MM.1S (cell line): ENCODE measurements at regions not wholly inside any gene's neighbourhood (a gene's known extent, or its start where the extent isn't known, plus 50 kb on each side); places are given as distances from the start of the nearest gene placed in this dataset.
"Not testable (repeated sequence)": the region's sequence is repeated elsewhere in the genome, so short reads cannot be mapped to it uniquely, and the experiment has no call there.

ENCODE experiments used
- DNase-seq: peaks from one replicate; pipeline ENCODE4 v3.0.0-alpha.2; 2015
- H2AFZ ChIP-seq: fragments of 300-600 bp; sonication (generic); 2 replicates; pipeline ENCODE4 v1.6.0; 2016; ENCODE audit warnings: antibody characterized with exemption, low read length
- H3F3A ChIP-seq: fragments of 300-600 bp; sonication (generic); 2 replicates; pipeline ENCODE4 v1.6.1; 2016; ENCODE audit warnings: mild to moderate bottlenecking, antibody characterized with exemption, low read length, moderate library complexity, mixed read lengths; ENCODE audit not compliant: insufficient read depth
- H3K27ac ChIP-seq: fragments of 300-600 bp; sonication (generic); 2 replicates; pipeline ENCODE4 v1.5.1; 2016; ENCODE audit warnings: mild to moderate bottlenecking, low read length
- H3K27me3 ChIP-seq: fragments of 300-600 bp; sonication (generic); replicated peaks from 2 replicates; pipeline ENCODE4 v1.6.0; 2016; ENCODE audit warnings: low read length; ENCODE audit not compliant: insufficient read depth
- H3K36me3 ChIP-seq: fragments of 300-600 bp; sonication (generic); replicated peaks from 2 replicates; pipeline ENCODE4 v1.6.1; 2016; ENCODE audit warnings: mild to moderate bottlenecking, low read length, mixed read lengths; ENCODE audit not compliant: insufficient read depth
- H3K4me1 ChIP-seq: fragments of 300-600 bp; sonication (generic); 2 replicates; pipeline ENCODE4 v1.6.1; 2016; ENCODE audit warnings: low read length, mixed read lengths
- H3K4me2 ChIP-seq: fragments of 300-600 bp; sonication (generic); 2 replicates; pipeline ENCODE4 v1.6.0; 2016; ENCODE audit warnings: low read depth, low read length
- H3K4me3 ChIP-seq: fragments of 300-600 bp; sonication (generic); 2 replicates; pipeline ENCODE4 v1.5.1; 2016; ENCODE audit warnings: low read length, mixed read lengths
- H3K79me2 ChIP-seq: fragments of 300-600 bp; sonication (generic); 2 replicates; pipeline ENCODE4 v1.6.1; 2016; ENCODE audit warnings: mixed run types, low read length, mixed read lengths
- H3K9ac ChIP-seq: fragments of 300-600 bp; sonication (generic); 2 replicates; pipeline ENCODE4 v1.6.1; 2016; ENCODE audit warnings: low read length, mixed read lengths
- H3K9me2 ChIP-seq: fragments of 300-600 bp; sonication (generic); replicated peaks from 2 replicates; pipeline ENCODE4 v1.6.1; 2016; ENCODE audit warnings: mild to moderate bottlenecking, low read length, mixed read lengths; ENCODE audit not compliant: insufficient read depth
- H3K9me3 ChIP-seq: fragments of 300-600 bp; sonication (generic); replicated peaks from 2 replicates; pipeline ENCODE4 v1.6.1; 2016; ENCODE audit warnings: mild to moderate bottlenecking, low read length, mixed read lengths; ENCODE audit not compliant: insufficient read depth
- H4K20me1 ChIP-seq: fragments of 300-600 bp; sonication (generic); 2 replicates; pipeline ENCODE4 v1.6.1; 2016; ENCODE audit warnings: mild to moderate bottlenecking, low read length, moderate library complexity, mixed read lengths; ENCODE audit not compliant: insufficient read depth
- TF ChIP-seq, protein P1 (sequence below): fragments of 300-600 bp; sonication (generic); IDR thresholded peaks from 2 replicates; pipeline ENCODE4 v1.5.1; 2016; ENCODE audit warnings: antibody characterized with exemption, low read length, mixed read lengths

DNA sequence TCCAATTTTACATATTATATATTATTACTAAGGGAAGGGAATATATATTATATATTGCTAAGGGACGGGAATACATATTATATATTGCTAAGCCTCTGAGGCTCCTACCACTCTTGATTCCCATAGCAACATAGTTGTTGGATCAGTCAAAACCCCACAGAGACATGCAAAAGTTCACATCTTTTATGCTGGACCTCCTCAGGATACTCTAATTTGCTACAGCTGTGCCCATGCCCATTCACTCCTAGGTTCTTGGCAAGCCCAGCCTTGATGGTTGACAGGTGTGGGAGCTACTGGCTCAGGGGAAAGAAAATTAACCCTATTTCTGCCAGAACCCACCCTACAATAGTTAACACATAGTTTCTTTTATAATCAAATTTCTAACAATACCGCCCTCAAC is 84.6 kb upstream of the POMZP3 start:
- H4K20me1 ChIP-seq, H3K9me3 ChIP-seq, H3K4me3 ChIP-seq, H3F3A ChIP-seq, H3K4me1 ChIP-seq, H3K79me2 ChIP-seq, H3K9me2 ChIP-seq, H3K4me2 ChIP-seq, H3K36me3 ChIP-seq, DNase-seq, H3K9ac ChIP-seq, H3K27ac ChIP-seq, H2AFZ ChIP-seq, H3K27me3 ChIP-seq: not testable (repeated sequence)

DNA sequence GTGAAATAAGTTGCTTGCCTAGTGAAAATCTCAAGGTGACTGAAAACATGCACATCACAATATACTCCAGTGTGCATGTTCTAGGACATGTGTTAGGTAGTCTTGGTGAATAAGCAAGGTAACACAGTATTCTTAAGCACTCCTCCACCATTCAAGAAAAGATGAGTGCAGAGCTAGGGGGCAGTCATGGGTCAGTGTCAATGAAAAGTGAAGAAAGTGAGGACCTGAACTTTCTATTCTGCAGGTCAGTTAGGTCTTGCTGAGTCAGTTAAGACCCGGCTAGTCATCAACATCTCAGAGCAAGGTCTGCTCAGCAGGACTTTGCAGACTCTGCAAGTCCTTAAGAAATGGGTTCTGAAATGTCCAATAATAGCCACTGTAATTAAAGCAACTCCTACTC is 82.6 kb upstream of the POMZP3 start:
- peak; percentile 37 for DNase-seq
- not testable (repeated sequence) for H3K4me2 ChIP-seq, H3K27me3 ChIP-seq, H3K4me1 ChIP-seq, H3K27ac ChIP-seq, H2AFZ ChIP-seq, H4K20me1 ChIP-seq, H3K36me3 ChIP-seq, H3F3A ChIP-seq, H3K9me3 ChIP-seq, H3K9me2 ChIP-seq, H3K79me2 ChIP-seq, H3K9ac ChIP-seq, H3K4me3 ChIP-seq
- TF ChIP-seq, protein P1, sequence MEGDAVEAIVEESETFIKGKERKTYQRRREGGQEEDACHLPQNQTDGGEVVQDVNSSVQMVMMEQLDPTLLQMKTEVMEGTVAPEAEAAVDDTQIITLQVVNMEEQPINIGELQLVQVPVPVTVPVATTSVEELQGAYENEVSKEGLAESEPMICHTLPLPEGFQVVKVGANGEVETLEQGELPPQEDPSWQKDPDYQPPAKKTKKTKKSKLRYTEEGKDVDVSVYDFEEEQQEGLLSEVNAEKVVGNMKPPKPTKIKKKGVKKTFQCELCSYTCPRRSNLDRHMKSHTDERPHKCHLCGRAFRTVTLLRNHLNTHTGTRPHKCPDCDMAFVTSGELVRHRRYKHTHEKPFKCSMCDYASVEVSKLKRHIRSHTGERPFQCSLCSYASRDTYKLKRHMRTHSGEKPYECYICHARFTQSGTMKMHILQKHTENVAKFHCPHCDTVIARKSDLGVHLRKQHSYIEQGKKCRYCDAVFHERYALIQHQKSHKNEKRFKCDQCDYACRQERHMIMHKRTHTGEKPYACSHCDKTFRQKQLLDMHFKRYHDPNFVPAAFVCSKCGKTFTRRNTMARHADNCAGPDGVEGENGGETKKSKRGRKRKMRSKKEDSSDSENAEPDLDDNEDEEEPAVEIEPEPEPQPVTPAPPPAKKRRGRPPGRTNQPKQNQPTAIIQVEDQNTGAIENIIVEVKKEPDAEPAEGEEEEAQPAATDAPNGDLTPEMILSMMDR: 0 out of 2 replicates have a peak, but pooled peaks have one; percentile 8

DNA sequence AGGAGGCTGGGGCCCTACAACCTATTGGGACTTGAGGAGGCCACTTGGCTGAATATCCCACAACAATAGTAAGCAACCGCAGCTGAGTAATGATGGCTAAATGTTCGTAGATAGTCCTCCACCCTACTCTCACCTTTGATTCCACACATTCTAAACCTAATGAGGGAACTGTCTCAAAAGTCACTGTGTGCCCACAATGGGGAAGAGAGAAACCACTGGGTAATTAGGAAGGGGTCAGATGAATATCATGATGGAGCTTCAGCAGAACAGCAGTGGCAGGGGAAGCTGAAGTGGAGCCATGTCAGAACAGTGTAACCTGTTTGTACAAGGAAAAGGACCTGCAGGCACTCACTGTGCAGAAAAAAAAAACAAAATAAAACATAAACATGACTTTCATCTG is 81.4 kb upstream of the POMZP3 start:
- not testable (repeated sequence) for H3K36me3 ChIP-seq, H3K79me2 ChIP-seq, H3F3A ChIP-seq, H3K4me3 ChIP-seq, H3K4me2 ChIP-seq, H3K27ac ChIP-seq, H4K20me1 ChIP-seq, H2AFZ ChIP-seq, H3K9me3 ChIP-seq, DNase-seq, H3K4me1 ChIP-seq, H3K9me2 ChIP-seq, H3K27me3 ChIP-seq, H3K9ac ChIP-seq

DNA sequence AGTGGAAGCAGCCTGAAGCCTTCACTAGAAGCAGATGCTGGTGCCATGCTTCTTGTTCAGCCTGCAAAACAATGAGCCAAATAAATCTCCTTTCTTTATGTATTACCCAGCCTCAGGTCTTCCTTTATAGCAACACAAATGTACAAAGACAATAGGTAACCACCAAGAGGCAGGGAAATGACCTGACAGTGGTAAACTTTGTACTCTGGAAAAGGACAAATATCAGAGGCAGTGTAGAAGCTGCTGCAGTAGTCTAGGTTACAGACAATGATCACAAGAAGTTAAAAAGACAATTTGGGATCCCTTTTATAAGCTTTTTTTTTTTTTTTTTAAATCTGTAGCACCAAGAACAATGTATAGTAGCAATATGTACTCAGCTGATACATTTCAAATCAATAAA is 76.7 kb upstream of the POMZP3 start:
- not testable (repeated sequence) for H3K9me2 ChIP-seq, H3K27ac ChIP-seq, H3F3A ChIP-seq, H3K9ac ChIP-seq, H3K9me3 ChIP-seq, H2AFZ ChIP-seq, H4K20me1 ChIP-seq, H3K4me2 ChIP-seq, DNase-seq, H3K36me3 ChIP-seq, H3K27me3 ChIP-seq, H3K4me3 ChIP-seq, H3K4me1 ChIP-seq, H3K79me2 ChIP-seq

DNA sequence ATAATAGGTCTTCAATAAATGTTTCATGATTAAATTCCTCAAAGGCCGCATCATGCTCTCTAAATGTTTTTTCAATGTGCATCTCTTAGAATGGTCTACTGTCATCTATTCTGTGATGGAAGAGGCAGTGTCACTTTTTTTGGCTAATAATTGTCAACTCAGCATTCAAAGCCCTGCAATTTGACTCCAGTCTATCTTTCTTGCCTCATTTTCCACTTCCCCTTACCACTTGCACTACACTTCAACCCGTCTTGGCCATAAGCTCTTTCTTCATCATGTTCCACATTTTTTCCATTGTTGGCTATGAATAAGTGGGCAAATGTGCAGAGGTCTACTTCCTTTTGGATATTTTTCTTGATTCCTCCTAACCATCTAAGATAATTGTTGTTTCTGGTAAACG is 59.2 kb upstream of the POMZP3 start:
- H3K9me2 ChIP-seq, DNase-seq, H2AFZ ChIP-seq, H3K9ac ChIP-seq, H3K36me3 ChIP-seq, H3K9me3 ChIP-seq, H3F3A ChIP-seq, H3K4me3 ChIP-seq, H3K27ac ChIP-seq, H4K20me1 ChIP-seq, H3K27me3 ChIP-seq, H3K79me2 ChIP-seq, H3K4me2 ChIP-seq: not testable (repeated sequence)
- H3K4me1 ChIP-seq: peaks cover 13% of the 10 kb centered on the region

DNA sequence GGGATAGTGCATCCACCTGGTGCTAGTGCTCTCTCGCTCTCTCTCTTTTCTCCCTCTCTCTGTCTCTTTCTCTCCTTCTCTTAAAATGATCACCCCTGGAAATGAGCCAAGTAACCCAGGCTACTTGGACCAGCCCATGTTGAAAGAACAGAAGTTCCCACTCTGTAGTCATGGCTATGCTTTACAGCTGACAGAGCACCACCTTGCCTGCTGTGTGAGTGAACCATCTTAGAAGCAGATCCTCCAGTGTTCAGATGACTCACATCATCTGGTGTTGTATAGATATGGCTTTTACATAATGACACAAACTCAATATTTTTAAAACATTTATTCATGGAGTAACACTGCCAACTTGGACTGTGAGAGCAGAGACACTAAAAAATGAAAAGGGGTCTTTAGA is 57.7 kb upstream of the POMZP3 start:
- not testable (repeated sequence) for H3K4me3 ChIP-seq, H4K20me1 ChIP-seq, H3K36me3 ChIP-seq, H3K9me3 ChIP-seq, H3K27ac ChIP-seq, H3K27me3 ChIP-seq, H2AFZ ChIP-seq, H3K9me2 ChIP-seq, H3F3A ChIP-seq, DNase-seq, H3K79me2 ChIP-seq, H3K9ac ChIP-seq, H3K4me2 ChIP-seq
- H3K4me1 ChIP-seq: peaks cover 13% of the 10 kb centered on the region

DNA sequence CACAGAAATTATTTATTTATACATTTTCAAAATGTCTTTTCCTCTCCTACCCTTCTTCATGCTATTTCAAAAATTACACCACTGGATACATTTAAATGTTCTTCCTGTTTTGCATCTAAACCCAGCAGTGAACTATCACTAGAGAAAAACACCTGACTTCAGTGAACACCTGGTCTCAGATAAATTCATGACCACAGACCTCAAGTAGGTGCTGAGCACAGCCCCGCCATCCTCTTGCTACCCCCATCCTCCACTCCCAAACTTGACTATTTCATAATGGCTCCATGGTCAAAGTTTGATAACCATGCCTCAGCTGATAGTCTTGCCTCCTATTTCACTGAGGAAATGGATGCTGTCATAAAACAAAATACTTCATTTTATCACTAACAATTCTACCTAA is 56.6 kb upstream of the POMZP3 start:
- Histone ChIP-seq H3K4me2 (peak overlapping the region; percentile 4; the same call in 1 of the 2 replicates), H3K4me1 (peaks cover 13% of the 10 kb centered on the region)
- not testable (repeated sequence) for H2AFZ ChIP-seq, H4K20me1 ChIP-seq, H3K4me3 ChIP-seq, H3K9me3 ChIP-seq, H3K79me2 ChIP-seq, H3K9ac ChIP-seq, H3K9me2 ChIP-seq, H3K27ac ChIP-seq, H3K36me3 ChIP-seq, H3F3A ChIP-seq, H3K27me3 ChIP-seq
- DNase-seq: peak; percentile 68

DNA sequence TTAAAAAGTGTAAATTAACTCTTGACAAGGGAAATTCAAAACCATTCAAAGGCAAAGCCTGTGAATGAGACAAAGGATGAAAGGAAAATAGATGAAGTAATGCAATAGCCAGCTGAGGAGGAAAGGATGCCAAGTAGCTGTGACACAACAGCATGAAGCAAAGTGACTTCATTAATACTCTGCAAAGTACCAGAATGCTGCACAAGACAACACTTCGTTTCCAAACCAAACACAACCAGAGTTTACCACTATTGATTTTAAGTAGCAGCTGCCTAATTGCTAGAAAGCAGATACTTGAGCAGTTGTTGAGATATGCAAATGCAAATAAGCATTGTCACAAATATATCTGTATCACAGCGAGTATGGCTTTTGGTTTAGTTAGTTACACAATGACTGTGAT is 54.7 kb upstream of the POMZP3 start:
- not testable (repeated sequence) for H3K9me3 ChIP-seq, H3K79me2 ChIP-seq, H3K27me3 ChIP-seq, H3K9me2 ChIP-seq, H2AFZ ChIP-seq, H3K4me2 ChIP-seq, H3K9ac ChIP-seq, H3K27ac ChIP-seq, H3F3A ChIP-seq, H3K36me3 ChIP-seq, DNase-seq, H3K4me3 ChIP-seq, H4K20me1 ChIP-seq
- H3K4me1 ChIP-seq: peaks cover 13% of the 10 kb centered on the region
